Fibroblast of villous mesenchyme (primary cell): ENCODE measurements at regions not wholly inside any gene's neighbourhood (a gene's known extent, or its start where the extent isn't known, plus 50 kb on each side); places are given as distances from the start of the nearest gene placed in this dataset.
A peak's percentile ranks its signal among the peaks of the same experiment; 100 is the strongest.
"Not testable (repeated sequence)": the region's sequence is repeated elsewhere in the genome, so short reads cannot be mapped to it uniquely, and the experiment has no call there.

ENCODE experiments used
- DNase-seq: peaks from one replicate; pipeline ENCODE4 v3.0.0-alpha.2; 2010; ENCODE audit warnings: low read depth
- H3K4me3 ChIP-seq: 2 replicates; pipeline ENCODE4 v1.5.1; 2011; ENCODE audit warnings: low read depth, mild to moderate bottlenecking, low read length
- CTCF ChIP-seq: IDR thresholded peaks from 2 replicates; pipeline ENCODE4 v1.5.1; 2012; ENCODE audit warnings: low read depth, mild to moderate bottlenecking, low read length; ENCODE audit not compliant: insufficient read depth

DNA sequence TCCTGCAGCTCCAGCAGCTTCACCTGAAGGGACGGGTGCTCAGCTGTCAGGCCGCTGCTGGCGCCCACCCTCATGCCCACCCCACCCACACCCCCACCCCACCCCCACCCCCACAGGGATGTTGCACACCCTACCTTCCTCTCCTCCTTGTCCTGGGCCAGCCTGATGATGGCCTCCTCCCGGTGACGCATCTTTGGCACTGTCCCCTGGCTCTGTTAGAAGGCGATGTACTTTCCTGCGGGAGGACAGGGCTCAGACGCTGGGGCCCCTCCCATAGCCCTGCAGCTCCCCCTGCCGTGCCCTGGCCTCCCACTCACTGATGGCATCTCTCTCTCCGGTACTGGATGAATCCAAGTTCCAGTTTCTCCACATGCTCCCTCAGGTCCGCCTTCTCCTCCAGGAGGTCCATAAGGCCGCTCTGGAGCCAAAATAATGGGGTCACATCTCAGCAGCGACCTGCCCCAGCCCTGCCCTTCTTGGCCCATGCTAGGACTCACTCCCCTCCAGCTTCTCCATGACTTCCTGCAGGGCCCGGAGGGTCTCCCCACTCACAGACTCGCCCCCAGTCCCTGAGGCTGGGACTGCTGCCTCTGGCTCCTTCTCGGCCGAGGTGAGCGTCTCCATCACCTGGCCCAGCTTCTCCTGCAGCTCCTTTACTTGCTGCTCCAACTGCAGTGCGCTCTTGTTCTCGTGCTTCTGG is 55.2 kb downstream of the GOLGA8B start:
- H3K4me3 ChIP-seq, DNase-seq: not testable (repeated sequence)

DNA sequence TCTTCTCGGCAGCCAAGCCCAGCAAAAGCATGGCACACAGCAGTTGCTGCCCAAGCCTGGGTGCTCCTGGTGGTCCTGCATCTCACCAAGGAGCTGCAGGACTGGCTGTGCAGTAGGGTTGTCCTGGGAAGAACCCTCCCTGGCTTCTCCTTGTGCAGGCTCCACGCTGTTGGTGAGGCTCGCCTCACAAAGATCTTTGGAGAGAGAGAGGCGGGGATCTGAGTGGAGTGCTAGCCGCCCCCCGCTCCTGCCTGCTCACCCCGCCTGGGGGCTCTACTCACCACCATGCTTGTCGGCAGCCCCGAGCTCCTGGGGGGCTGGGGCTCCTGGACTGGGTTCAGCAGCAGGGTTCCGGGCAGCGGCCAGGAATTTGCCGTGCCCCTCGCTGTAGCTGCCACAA is 55.8 kb downstream of the GOLGA8B start:
- not testable (repeated sequence) for H3K4me3 ChIP-seq, DNase-seq

DNA sequence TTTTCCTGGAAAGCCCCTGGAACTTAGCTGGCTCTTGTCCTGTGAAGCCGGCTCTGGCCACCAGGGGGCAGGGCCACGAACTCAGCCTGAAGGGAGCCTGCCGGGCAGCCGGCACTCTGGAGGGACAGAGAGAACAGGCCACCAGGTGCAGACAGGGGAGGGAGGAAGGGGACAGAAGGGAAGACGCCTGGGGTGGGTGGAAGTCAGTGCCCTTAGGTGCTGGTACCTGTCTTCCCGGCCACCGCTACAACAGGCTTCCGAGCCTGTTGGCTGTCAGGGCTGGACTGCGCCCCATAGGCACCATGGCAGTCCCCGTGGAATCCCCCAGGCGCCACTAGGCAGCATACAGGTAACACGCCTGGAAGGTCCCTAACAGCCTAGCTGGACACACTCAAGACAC is 59.6 kb downstream of the GOLGA8B start:
- DNase-seq, H3K4me3 ChIP-seq: not testable (repeated sequence)

DNA sequence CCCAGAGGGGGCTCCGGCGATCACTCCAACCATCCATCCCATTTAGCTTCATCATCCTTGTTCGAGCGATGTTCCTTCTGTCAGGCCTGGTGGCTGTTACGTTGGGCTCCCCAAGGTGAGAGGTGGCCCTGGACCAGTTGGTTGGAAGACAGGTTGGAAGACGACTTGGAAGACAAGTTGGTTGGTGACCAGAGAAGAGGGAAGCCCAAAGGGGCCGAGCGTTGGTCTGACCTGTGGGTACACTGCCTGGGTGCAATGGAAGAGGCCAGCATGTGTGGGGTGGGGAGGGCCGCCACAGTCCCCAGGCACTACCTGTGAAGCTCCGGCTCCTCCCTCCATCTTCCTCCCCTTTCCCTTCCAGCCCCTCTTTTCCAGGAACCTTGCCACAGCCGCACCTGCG is 60.9 kb downstream of the GOLGA8B start:
- H3K4me3 ChIP-seq, DNase-seq: not testable (repeated sequence)

- DNase-seq, H3K4me3 ChIP-seq: not testable (repeated sequence)
These were observed 61.5 kb downstream of the GOLGA8B start for GRCh38 chr15:34521802-34522485.

DNA sequence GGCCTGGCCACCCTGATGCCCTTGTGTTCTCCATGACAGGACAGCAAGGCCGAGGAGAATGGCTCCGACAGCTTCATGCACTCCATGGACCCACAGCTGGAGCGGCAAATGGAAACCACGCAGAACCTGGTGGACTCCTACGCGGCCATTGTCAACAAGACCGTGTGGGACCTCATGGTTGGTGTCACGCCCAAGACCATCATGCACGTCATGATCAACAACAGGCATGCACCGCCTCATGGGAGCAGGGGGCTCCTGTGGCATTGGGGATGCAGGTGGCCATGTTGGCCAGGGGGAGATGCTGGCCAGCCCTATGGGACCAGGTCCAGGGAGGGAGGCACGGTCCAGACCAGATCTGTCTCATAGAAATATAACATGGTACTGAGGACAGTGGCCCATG is 62.9 kb downstream of the GOLGA8B start:
- no peak overlapping the region for H3K4me3 ChIP-seq
- TF ChIP-seq CTCF = no peak
- no peak for DNase-seq

- not testable (repeated sequence) for DNase-seq, H3K4me3 ChIP-seq
These were observed 63.4 kb downstream of the GOLGA8B start for GRCh38 chr15:34520010-34520409.

DNA sequence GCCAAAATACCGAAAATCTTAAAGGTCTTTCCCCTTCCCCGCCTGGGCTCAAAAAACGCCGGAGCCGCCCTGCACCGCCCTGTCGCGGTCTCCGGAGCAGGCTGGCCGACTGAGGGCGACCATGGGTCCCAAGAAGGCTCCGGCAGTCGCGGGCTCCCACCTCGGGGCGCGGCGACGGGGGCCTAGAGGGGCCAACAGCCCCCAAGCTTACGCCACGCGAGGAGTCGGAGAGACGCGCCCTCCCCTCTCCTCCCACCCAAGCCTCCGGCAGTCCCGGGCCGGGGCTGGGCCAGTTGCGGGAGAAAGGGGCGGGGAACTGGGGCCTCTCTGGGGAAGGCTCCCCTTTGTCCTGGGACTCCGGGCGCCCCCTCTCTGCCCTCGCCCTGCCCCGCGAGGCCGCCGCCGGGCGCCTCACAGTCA is 69.2 kb downstream of the GOLGA8B start:
- no peak for TF ChIP-seq CTCF
- peak; percentile 29 for DNase-seq
- peak overlapping the region; percentile 64 for H3K4me3 ChIP-seq

- no peak for DNase-seq
- no peak overlapping the region for H3K4me3 ChIP-seq
- TF ChIP-seq CTCF = no peak
These were observed 70.8 kb downstream of the GOLGA8B start for GRCh38 chr15:34512628-34513027.

DNA sequence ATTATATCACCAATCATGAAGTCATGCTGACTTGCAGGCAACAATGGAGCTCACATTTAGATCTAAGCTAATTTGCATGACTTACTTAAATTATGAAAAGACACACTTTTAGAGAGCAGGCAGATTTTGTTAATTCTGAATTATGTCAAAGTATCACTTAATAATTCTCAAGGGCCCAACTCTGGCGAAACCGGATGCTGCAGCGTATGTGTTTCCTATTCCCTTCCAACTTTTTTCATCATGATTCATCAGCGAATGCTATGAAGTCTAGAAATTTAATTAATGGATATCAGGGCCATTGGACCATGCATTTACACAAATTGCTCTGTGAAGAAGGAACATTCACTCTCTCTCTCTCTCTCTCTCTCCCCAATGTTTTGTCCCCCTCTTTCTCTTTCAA is 63.5 kb upstream of the GOLGA8A start:
- no peak for TF ChIP-seq CTCF

More for the DNA sequence above, 63.5 kb upstream of the GOLGA8A start:
- no peak overlapping the region for H3K4me3 ChIP-seq
- no peak for DNase-seq
